Skeletal muscle tissue (tissue), 3 donors: ENCODE measurements at regions not wholly inside any gene's neighbourhood (a gene's known extent, or its start where the extent isn't known, plus 50 kb on each side); places are given as distances from the start of the nearest gene placed in this dataset.

Experiments
- H3K27ac ChIP-seq: one replicate; pipeline ENCODE4 v1.7.0; 2013; ENCODE audit warnings: mild to moderate bottlenecking, low read depth, low read length, inconsistent platforms
- H3K27me3 ChIP-seq, 3 donors: one replicate each; pipeline ENCODE4 v1.7.0; 2013; ENCODE audit warnings: low read length in 3 of 3; ENCODE audit not compliant: control insufficient read depth in 3 of 3, insufficient read depth in 3 of 3
- H3K36me3 ChIP-seq, 3 donors: one replicate each; pipeline ENCODE4 v1.7.0; 2013; ENCODE audit warnings: low read length in 3 of 3; ENCODE audit not compliant: control insufficient read depth in 3 of 3, insufficient read depth in 3 of 3
- H3K4me1 ChIP-seq, 3 donors: one replicate each; pipeline ENCODE4 v1.7.0; 2013; ENCODE audit warnings: low read length in 3 of 3, mild to moderate bottlenecking in 3 of 3; ENCODE audit not compliant: control insufficient read depth in 3 of 3, insufficient read depth in 3 of 3
- H3K4me3 ChIP-seq, 3 donors: one replicate each; pipeline ENCODE4 v1.7.0; 2013; ENCODE audit warnings: low read length in 3 of 3
- H3K9ac ChIP-seq, 3 donors: one replicate each; pipeline ENCODE4 v1.7.0; 2013; ENCODE audit warnings: low read length in 3 of 3, mild to moderate bottlenecking in 3 of 3, moderate library complexity in 2 of 3, low read depth in 1 of 3
- H3K9me3 ChIP-seq, 3 donors: one replicate each; pipeline ENCODE4 v1.7.0; 2013; ENCODE audit warnings: low read length in 3 of 3; ENCODE audit not compliant: control insufficient read depth in 3 of 3
- donor health status: Osteomylitis.

- no peak overlapping the region for H3K4me3 ChIP-seq
Observed at GRCh38 chr4:147049946-147050345, 104.3 kb upstream of the TTC29 start.

DNA sequence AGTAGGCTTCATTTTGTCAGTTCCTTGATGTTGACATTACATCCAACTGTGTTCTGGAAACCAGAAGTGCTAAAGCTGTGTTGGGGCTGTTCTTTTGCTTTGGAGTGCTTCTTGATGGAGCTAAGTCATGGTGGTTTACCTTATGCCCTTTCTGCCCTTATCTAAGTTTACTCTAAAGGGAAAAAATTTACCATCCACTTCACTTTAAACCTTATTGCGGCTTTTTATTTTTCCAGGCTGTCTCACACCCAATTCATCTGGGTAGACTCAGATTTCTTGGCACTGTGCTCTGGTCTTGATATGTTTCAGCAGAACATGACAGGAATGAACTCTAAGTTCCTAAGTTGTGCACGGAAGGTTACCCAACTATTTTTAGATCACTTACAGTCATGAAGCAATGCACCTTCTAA lies 104.7 kb upstream of the TTC29 start:
- Histone ChIP-seq H3K4me3 (no peak overlapping the region), H3K9me3 (peaks cover 0 to 6% (median 0%) of the 10 kb centered on the region in 3 donors), H3K4me1 (peaks cover 0 to 7% (median 0%) of the 10 kb centered on the region in 3 donors), H3K27me3 (peaks cover 0 to 2% (median 0%) of the 10 kb centered on the region in 3 donors), H3K36me3 (no peaks in the 10 kb centered on the region), H3K9ac (no peak overlapping the region), H3K27ac (no peak overlapping the region)

More at GRCh38 chr4:147049946-147050345, 104.3 kb upstream of the TTC29 start:
- Histone ChIP-seq H3K27me3 (peaks cover 0 to 2% (median 0%) of the 10 kb centered on the region in 3 donors), H3K36me3 (no peaks in the 10 kb centered on the region), H3K9ac (no peak overlapping the region), H3K9me3 (peaks cover 0 to 6% (median 0%) of the 10 kb centered on the region in 3 donors), H3K27ac (no peak overlapping the region), H3K4me1 (peaks cover 0 to 7% (median 0%) of the 10 kb centered on the region in 3 donors)

GRCh38 chr4:147052361-147052760 lies 106.7 kb upstream of the TTC29 start:
- Histone ChIP-seq H3K9ac (no peak overlapping the region), H3K27ac (no peak overlapping the region), H3K36me3 (no peaks in the 10 kb centered on the region), H3K4me3 (no peak overlapping the region), H3K27me3 (no peaks in the 10 kb centered on the region), H3K4me1 (peaks cover 0 to 7% (median 0%) of the 10 kb centered on the region in 3 donors), H3K9me3 (peaks cover 0 to 6% (median 0%) of the 10 kb centered on the region in 3 donors)

DNA sequence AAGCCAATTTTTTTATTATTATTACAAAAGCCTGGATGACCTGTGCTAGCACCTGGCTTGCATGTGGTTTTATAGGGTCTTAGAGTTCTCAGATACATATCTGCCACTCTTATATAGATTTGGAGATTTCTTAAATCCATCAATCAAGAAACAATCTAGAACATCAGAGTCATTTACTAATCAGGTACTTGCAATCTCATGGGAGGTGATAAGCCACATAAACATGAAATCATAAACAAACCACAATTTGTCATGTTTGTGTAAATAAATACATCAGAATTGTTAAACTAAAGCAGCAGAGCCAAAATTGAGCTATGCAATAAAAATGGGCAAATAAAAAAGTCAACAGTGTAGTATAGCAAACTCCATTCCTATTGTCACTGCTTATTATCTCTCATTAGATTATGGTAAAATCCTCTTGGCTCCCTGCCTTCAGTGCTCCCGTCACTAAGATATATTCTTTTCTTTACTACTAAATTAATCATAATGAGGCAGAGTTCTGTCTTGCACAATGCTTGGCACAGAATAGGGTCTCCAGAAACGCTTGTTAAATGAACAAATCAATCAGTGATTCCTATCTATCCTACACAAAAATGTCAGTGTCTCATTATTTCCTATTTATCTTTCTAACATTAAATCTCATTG lies 108.7 kb upstream of the TTC29 start:
- Histone ChIP-seq H3K9me3 (peaks cover 0 to 6% (median 0%) of the 10 kb centered on the region in 3 donors), H3K4me3 (no peak overlapping the region), H3K4me1 (peaks cover 0 to 7% (median 0%) of the 10 kb centered on the region in 3 donors), H3K36me3 (no peaks in the 10 kb centered on the region), H3K27ac (no peak overlapping the region), H3K27me3 (no peaks in the 10 kb centered on the region), H3K9ac (no peak overlapping the region)

- Histone ChIP-seq H3K4me3 (peak overlapping the region; percentile 37 to 64 (median 49)), H3K36me3 (no peaks in the 10 kb centered on the region), H3K4me1 (peaks cover 0 to 9% (median 0%) of the 10 kb centered on the region in 3 donors), H3K9me3 (no peaks in the 10 kb centered on the region), H3K27ac (no peak overlapping the region), H3K9ac (peak overlapping the region in 1 of 3 donors; percentile 1), H3K27me3 (no peaks in the 10 kb centered on the region)
Observed at GRCh38 chr4:147056940-147057610, 111.4 kb upstream of the TTC29 start.

GRCh38 chr4:147057611-147058190 lies 112.0 kb upstream of the TTC29 start:
- no peak overlapping the region for H3K9ac ChIP-seq
- H3K9me3 ChIP-seq = no peaks in the 10 kb centered on the region
- H3K27me3 ChIP-seq = no peaks in the 10 kb centered on the region
- no peak overlapping the region for H3K27ac ChIP-seq
- H3K36me3 ChIP-seq = no peaks in the 10 kb centered on the region
- peak overlapping the region; percentile 37 to 64 (median 49) for H3K4me3 ChIP-seq
- peaks cover 0 to 9% (median 0%) of the 10 kb centered on the region in 3 donors for H3K4me1 ChIP-seq

GRCh38 chr4:147059064-147059731 lies 113.5 kb upstream of the TTC29 start:
- no peak overlapping the region for H3K27ac ChIP-seq
- no peaks in the 10 kb centered on the region for H3K27me3 ChIP-seq
- no peaks in the 10 kb centered on the region for H3K9me3 ChIP-seq
- no peak overlapping the region for H3K4me3 ChIP-seq
- no peaks in the 10 kb centered on the region for H3K36me3 ChIP-seq
- peaks cover 0 to 9% (median 0%) of the 10 kb centered on the region in 3 donors for H3K4me1 ChIP-seq
- no peak overlapping the region for H3K9ac ChIP-seq

GRCh38 chr4:147060151-147060931 lies 114.7 kb upstream of the TTC29 start:
- Histone ChIP-seq H3K4me1 (peaks cover 0 to 9% (median 0%) of the 10 kb centered on the region in 3 donors), H3K27ac (no peak overlapping the region), H3K9ac (no peak overlapping the region), H3K36me3 (no peaks in the 10 kb centered on the region), H3K4me3 (no peak overlapping the region), H3K9me3 (no peaks in the 10 kb centered on the region), H3K27me3 (no peaks in the 10 kb centered on the region)

- H3K9ac ChIP-seq = no peak overlapping the region
- H3K27ac ChIP-seq = no peak overlapping the region
- no peaks in the 10 kb centered on the region for H3K9me3 ChIP-seq
- H3K4me3 ChIP-seq = no peak overlapping the region
- H3K4me1 ChIP-seq = peaks cover 0 to 9% (median 0%) of the 10 kb centered on the region in 3 donors
- H3K36me3 ChIP-seq = no peaks in the 10 kb centered on the region
- no peaks in the 10 kb centered on the region for H3K27me3 ChIP-seq
Observed at GRCh38 chr4:147064856-147065255, 119.2 kb upstream of the TTC29 start.
